Sigmoid colon (tissue), 4 donors: ENCODE measurements at regions not wholly inside any gene's neighbourhood (a gene's known extent, or its start where the extent isn't known, plus 50 kb on each side); places are given as distances from the start of the nearest gene placed in this dataset.

ENCODE experiments used
- EP300 ChIP-seq, 4 donors: sonication (generic); formaldehyde crosslinking; IDR thresholded peaks; one replicate each; pipeline ENCODE4 v1.6.1; 2017; ENCODE audit warnings: antibody characterized with exemption in 4 of 4
- TF ChIP-seq, protein P1 (sequence below), 4 experiments: fragments of 450-650 bp in 3 of 4; fragments of 200-600 bp in 1 of 4; IDR thresholded peaks; one replicate each; pipeline ENCODE4 v1.5.1; 2016 to 2019; ENCODE audit warnings: antibody characterized with exemption in 4 of 4, mild to moderate bottlenecking in 3 of 4, moderate library complexity in 2 of 4

DNA sequence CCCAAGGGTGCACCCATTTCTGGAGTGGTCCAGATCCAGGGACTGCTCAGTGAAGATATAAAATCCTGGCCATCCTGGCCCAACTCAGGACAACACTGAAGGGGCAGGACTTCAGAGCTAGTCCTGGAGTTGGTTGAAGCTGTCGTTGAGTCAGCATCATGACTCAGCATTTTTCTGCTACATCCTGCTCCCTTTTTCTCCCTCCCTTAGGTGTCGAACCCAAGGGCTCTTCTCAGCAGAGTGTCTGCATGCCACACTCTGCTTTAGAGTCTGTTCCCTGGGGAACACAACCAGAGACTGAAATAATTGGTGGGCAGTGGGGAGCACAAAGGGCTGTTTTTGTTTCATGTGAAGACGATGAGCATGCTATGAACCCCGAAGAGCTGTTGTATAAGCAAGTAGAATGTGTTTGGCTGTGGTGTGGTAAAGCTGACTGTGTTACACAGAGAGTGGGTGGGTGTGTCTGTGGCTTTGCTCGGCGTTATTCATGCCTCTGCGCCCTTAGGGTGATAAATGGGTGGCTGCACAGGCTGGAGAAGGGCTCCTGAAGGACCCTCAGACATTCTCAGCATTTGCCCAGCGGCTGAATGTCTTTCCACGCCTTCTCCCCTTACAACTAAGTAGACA is 167.2 kb downstream of the CYYR1 start:
- TF ChIP-seq, protein P1, sequence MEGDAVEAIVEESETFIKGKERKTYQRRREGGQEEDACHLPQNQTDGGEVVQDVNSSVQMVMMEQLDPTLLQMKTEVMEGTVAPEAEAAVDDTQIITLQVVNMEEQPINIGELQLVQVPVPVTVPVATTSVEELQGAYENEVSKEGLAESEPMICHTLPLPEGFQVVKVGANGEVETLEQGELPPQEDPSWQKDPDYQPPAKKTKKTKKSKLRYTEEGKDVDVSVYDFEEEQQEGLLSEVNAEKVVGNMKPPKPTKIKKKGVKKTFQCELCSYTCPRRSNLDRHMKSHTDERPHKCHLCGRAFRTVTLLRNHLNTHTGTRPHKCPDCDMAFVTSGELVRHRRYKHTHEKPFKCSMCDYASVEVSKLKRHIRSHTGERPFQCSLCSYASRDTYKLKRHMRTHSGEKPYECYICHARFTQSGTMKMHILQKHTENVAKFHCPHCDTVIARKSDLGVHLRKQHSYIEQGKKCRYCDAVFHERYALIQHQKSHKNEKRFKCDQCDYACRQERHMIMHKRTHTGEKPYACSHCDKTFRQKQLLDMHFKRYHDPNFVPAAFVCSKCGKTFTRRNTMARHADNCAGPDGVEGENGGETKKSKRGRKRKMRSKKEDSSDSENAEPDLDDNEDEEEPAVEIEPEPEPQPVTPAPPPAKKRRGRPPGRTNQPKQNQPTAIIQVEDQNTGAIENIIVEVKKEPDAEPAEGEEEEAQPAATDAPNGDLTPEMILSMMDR (IDR thresholded peaks at IDR 0.05) = no peak
- no peak for TF ChIP-seq EP300 (IDR thresholded peaks at IDR 0.05)
